GM18519 (cell line): ENCODE measurements at regions not wholly inside any gene's neighbourhood (a gene's known extent, or its start where the extent isn't known, plus 50 kb on each side); places are given as distances from the start of the nearest gene placed in this dataset.
A peak's percentile ranks its signal among the peaks of the same experiment; 100 is the strongest.

Experiments used
- ATAC-seq: cut with Tn5 transposase; IDR thresholded peaks from one replicate; pipeline ENCODE4 v1.9.1; 2021; ENCODE audit warnings: mild to moderate bottlenecking, moderate library complexity; ENCODE audit not compliant: unreplicated experiment, low FRiP score

DNA sequence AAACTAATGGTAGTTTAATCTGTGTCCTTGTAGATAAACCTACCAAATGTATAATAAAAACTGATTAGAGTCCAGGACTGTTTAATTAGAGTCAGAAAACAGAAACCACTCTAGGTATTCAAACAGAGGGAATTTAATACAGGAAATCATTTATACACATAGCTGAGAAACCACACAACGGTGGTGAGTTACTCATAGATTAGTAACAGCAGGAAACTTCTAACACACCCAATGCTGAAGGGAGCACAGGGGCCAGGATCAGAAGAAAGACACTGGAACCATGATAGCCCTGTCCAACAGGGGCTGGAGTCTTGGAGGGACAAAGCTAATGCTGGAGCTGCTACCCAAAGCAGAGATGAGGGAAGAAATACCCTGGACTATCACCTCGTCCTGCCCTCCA, 321.0 kb downstream of the ACTL7B start:
- ATAC-seq = no peak

DNA sequence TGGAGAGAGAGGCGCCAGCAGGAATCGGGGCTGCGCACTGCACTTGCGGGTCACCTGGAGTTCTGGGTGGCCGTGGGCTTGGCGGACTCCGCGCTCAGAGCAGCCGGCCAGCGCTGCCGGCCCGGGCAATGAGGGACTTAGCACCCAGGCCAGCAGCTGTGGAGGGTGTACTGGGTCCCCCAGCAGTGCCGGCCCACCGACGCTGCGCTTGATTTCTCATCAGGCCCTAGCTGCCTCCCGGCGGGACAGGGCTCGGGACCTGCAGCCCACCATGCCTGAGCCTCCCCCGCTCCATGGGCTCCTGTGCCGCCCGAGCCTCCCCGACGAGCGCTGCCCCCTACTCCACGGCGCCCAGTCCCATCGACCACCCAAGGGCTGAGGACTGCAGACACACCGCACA, 325.6 kb downstream of the ACTL7B start:
- no peak for ATAC-seq

DNA sequence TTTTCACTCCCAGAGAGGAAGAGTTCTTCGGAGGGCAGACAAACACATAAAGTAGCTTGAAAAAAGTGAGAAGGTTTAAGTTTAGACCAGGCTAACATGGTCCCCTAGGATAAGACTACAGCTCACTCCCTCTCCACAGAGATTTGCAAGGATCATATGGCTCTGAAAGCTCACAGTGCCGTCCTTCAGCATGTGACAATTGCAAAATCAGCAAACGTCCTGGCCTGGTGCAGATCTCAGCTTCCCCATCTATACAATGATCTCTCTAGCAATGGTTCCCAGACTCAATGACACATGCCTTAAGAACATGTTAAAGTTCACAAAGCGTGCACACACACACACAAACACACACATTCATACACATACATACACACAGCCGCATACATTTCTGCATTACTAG, 327.6 kb downstream of the ACTL7B start:
- no peak for ATAC-seq

DNA sequence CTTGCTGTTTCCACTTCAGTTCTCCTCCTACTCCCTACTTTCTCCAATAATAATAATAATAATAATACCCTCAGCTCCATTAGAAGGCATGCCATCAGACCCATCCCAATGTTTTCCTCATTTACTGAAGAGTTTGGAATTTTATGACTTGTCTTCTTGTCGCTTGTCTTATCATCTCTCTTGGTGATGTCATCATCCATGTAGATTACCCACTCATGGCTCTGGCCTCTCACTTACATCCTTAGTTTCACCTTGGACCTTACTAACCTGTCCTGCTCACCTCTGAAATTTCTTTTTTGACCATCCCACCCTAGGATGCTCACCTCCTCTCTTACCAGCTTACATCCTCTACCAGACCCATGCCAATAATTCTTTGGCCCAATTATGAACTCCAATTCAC, 329.3 kb downstream of the ACTL7B start:
- ATAC-seq = no peak

DNA sequence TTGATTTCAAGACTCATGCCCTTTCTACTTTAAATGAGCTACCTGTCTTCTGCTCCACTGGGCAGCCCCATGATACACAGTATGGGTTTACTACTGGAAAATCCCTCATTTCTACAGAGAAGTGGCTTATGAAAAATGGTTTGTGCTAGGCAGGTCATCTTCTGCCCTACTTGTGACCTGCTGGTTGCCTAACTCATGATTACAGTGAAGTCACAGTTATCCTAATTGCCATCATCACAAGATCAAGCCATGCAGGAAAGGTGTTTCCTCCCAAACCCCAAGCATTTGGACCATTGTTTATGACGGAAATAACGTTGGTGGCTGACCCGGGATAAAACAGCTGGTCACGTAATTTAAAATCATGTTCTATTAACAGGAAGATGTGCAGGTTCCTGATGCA, 330.6 kb downstream of the ACTL7B start:
- no peak for ATAC-seq

DNA sequence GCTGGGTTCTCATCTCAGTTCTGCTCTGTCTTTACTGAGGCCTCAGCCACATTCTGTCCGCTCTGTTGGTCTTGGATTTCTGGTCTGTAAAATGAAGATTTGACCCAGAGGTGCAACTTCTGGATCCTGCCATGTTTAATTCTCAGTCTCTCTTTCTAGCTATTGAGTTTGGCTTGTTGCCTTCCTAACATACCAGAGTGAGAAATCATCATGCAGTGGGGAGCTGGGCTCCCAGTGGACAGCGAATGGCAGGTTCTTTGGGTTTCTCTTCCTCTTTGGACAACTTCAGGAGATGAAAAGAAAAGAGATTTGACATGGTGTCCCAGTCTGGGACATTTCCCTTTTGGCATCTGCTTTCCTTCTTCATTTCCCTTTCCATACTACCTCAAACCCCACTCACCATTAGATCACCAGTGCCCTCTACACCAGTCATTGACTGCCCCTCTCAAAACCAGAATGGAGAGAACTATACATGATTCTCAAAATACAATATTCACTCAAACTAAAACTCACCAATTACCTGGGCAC, 334.7 kb downstream of the ACTL7B start:
- ATAC-seq = no peak

DNA sequence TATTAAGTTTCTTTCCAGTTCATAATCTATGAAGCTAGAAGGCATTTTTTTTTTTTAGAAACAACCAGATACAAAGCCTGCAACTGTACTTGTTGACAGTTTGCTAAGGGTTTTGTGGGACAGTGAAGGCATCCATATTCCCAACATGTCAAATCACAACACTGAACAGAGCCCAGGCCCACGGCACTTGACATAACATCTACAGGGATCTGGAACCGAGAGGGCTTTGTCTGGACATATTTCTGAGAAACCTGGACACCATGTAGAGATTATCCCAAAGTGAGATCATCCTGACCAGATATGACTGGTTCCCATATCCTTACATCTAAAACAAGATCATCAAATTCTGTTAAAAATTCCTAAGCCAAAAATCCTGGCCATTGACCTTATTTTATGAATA, 336.3 kb downstream of the ACTL7B start:
- ATAC-seq = no peak

DNA sequence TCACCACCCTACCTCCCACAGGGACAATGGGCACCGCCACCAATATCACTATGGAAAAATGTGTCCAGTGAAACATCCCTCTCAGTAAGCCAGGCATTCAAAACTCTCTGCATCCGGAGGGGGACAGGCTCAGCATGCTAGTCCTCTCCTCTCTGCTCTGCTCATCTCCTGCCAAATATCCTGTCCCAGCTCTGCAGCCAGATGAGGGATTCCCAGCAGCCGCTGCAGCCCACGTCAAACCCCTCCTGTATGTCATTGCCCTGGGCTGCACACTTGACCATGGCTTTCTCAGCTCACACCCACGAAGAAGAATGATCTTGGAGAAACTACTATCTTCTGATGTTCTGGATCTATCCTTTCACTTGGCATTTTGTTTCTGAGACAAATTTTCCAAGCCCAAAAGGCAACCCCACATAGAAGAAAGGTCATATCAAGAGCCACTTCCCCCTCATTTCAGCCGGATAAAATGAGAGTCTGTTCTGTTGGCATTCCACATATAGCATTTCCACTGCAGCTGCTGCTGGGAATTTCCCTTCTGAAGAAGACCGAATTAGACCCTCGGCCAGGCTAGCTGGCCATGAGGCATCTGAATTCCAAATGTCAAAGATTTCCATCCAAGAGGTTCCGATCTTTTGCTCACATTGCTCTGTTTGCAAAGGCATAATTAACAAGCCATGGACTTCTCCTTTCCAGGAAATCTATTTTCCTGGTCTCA, 338.0 kb downstream of the ACTL7B start:
- ATAC-seq = no peak

DNA sequence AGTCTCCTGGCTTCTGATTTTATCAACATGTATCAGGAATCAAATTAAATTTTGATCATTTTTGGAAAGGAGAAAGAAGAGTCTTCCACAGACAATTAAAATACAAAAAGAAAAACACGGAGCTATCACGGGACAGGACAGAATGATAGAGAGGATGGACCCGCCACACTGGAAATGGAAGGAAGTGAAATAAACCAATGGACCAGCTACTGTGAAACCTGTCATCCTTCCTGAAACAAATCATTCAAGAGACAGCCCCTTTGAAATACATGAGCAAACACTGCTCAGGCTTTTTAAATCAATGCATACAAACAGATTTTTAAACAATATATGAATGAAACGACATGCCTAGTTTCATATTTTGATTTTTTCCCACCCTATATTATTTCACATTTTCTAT, 339.4 kb downstream of the ACTL7B start:
- ATAC-seq = no peak

DNA sequence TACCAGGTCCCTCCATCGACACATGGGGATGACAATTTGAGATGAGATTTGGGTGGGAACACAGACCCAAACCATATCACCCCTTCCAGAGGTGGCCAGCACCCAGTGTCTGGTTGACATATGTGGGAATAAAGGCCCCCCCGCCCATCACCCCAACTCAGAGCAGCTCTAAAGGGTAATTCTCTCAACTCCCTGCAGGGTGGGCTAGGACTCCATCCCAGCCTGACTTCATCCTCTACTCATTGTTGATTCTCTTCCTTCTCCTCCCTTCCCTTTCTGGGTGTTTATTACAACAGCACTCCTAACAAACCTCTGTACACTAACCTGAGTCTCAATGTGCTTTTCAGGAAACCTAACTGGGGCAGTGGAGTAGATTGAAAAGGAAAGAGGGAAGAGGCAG, 339.9 kb downstream of the ACTL7B start:
- ATAC-seq = no peak

DNA sequence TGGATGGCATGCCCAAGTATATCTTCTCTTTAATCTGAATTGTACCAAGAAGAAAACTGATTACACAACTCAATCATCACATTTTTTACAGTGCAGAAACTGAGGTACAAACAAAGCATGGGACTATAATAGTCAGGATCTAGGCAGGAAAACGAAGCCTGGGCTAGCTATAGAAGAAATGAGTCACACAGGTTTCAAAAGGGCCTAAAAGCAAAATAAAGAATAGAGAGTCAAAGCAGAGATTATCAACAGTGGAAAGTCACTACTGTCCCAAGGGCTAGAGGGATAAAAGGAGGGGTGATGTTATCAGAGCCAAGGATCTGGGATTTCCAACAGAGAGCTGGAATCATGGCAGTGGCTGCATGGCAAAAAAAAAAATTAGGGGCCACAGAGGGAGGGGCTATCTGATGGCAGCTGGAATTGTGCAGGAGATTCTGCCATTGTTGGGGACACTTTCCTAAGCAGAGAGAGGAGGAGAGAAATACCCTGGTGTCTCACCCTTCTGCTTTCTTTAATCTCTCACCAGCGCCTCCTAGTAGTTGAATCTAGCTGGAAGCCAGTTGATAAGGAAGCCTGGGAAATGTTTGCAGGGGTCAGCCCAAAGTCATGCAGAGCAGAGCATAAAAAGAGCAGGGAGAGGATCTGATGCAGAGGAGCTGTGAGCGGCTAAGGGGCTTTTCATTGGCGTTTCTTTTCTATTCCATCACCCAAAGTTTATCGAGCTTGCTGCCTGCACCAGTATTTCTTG, 343.2 kb downstream of the ACTL7B start:
- ATAC-seq = no peak

DNA sequence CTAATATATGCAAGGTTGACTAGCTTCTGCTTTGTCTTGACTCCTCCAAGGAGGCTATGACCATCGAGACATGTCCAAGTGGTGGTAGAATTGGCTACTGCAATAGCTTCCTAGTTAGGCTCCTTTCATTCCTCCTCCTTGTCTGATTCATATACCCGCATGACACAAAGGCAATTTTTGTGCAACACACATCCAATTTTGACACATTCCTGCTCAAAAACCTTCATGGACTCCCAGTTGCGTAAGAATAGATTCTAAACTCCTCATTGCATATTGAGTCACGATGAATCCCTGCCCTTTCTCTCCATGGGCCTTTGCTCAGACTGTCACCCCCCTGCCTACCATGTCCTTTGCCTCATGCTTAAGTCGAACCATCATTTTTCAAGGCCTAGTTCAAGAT, 344.5 kb downstream of the ACTL7B start:
- no peak for ATAC-seq

DNA sequence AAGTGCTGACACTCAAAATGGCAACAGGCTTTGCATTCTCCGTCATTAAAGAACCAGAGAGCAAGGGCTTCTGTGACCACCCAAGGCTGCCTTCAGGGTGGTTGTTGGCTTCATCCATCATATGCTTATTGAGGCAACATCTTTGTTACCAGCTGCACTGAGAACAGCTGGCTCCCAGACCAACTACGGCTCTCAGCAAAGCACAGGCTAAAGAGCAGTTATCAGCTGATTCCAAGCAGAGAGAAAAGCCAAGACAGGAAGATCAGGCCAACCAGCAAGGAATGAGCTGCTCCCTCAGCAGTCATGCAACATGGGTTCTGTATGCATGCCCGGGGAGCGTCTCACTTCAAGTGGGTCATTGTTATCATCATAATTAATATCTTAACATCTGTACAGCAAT, 358.9 kb downstream of the ACTL7B start:
- no peak for ATAC-seq

DNA sequence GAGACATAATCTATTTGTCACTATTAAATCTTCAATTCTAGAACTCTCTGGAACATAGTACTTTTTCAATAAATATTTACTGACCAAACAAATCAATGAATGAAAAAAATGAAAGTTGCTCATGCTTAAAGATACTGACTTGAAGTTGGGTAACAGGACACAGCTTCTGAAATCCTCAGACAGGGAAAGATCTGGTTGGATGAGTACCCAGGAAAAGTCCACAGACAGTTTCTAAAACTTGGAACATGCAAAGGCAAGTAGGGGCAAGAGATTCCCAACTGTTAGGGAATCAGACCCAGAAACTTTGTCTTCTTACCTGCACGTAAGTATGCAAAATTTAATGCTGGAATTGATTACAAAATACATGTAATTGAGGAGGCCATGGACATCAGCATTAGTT, 366.2 kb downstream of the ACTL7B start:
- no peak for ATAC-seq

DNA sequence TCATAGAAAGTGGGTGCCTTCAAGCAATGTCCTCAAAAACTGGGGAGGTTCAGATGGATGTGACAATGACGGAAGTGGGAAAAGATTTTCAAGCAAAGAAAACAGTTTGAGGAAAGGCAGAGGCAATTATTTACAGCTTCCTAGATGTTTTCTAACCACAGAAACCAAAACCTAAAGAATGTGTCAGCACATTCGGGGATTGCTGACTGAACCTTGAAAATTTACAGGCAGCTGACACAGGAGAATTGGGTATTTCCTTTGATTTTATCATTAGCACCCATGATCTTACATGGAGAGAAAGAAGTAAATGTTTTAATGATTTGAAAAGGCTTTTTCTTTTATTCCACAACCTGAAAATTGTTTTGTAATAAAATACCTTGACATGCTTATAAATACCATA, 369.0 kb downstream of the ACTL7B start:
- no peak for ATAC-seq

DNA sequence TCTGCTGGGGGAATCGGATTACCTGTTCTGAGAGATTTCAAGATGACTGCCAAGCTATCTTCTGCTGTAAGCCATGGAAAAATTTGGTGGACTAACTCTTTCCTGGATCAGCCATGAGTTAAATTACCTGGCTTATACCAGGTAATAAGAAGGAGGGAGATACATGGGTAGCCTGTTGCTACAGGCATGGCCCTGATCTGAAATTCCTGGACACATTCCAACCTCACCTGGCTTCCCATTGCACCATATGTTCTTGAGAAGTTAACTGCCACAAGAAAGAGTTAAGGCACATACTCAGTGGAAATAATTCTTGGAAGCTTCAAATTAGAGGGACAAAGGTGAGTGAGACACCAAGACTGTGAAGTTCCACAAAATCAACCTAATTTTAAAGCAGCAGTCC, 371.3 kb downstream of the ACTL7B start:
- no peak for ATAC-seq

DNA sequence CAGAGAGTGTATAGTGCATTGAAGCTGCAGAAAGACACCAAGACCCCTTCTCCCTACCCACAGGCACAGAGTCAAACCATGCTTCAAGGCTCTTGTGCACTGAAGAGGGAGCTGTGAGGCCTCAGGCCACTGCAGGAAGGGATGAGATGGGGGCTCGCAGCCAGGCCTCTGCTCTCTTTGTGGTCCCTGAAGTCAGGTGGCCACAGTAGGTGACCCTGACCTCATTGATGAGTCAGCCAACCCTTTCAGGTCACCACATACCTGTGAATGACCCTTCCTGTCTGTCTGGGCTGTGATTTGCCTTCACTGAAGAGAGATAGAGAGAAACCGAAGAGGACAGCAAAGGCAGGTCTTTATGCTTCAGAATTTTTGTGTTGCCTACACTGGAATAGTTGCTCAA, 372.1 kb downstream of the ACTL7B start:
- ATAC-seq = no peak

DNA sequence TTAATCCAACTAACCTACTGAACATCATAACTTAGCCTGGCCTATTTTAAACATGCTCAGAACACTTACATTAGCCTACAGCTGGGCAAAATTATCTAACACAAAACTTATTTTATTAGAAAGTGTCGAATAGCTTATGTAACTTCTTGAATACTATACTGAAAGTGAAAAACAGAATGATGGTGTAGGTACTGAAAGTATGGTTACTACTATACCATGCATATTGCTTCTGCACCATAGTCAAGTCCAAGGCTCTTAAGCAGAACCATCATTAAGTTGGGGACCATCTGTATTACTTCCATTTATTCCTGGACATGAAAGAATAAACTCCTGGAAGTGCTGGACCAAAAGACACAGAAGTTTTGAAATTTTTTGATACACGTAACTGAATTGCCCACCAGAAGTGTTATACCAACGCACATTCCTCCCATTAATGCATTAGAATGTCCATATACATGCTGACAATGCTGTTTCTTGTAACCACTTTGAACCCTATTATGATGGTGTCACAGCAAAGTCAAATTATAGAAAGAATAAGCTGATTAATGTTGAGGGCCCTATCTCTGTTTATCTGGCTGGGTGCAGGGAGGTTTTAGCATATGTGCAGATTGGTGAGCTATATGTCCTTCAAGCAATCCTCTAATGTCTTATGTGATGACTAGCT, 375.7 kb downstream of the ACTL7B start:
- ATAC-seq = no peak

DNA sequence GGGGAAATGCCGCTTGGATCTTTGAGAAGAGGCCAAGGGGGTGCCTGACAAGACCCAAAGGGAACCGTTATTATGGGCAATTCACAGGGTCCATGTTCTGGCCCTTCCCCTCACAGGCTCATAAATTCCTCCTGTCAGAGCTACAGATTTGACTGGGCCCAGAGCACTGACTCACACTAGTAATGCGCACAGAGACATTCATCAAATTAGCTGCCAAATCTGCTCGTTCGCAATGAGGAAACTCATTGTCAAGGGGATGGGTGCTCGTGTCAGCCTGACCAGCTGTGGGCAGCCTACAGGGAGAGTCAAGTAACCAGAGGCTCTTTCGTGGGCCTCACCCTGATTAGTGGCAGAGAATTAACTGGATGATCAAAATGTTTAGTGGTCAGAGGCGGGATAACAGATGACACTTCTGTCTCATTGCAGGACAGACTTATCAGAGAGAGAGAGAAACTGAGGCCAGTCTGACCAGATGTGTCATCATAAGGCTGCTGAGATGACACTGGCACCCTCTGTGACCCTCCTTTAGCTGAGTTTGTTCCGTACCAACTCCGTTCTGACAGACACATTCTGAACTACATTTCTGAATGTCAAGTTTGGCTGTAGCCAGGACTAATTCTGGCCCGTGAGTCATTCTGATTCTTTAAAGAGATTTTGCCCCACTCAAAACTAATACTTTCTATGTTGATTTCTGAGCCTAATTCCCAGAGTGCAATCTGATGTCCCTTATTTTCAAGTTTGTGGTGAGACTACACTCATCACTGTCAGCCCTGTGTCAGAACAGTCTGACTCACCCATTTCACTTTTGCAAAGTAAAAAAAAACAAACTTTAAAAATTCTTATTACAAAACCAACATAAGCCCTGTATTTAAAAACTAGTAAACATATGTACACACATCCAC, 377.1 kb downstream of the ACTL7B start:
- ATAC-seq = peak; percentile 83

DNA sequence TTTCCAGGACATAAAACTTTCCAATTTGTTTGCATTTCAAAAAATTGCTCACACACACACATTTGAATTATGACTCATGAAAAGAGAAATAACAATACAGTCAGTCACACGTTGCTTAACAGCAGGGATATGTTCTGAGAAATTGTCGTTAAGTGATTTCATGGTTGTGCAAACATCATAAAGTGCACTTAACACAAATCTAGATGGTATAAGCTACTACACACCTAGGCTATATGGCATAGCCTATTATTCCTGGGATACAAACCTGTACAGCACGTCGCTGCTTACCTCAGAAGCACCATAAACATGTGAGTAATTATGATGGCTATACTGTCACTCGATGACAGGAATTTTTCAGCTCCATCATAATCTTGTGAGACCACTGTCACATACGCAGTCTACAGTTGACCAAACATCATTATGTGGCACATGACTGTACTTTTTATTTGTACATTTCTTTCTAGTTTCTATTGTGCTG, 378.2 kb downstream of the ACTL7B start:
- no peak for ATAC-seq
